HEK293 (cell line): ENCODE measurements at regions not wholly inside any gene's neighbourhood (a gene's known extent, or its start where the extent isn't known, plus 50 kb on each side); places are given as distances from the start of the nearest gene placed in this dataset.
A peak's percentile ranks its signal among the peaks of the same experiment; 100 is the strongest.

Experiments used
- CTCF ChIA-PET: fragments of 350-600 bp; formaldehyde crosslinking; extraction: SDS; loops from one replicate; lab custom pipeline; 2021; ENCODE audit warnings: antibody characterized with exemption; lab: Yijun Ruan, JAX
- POLR2A ChIA-PET: fragments of 300-600 bp; formaldehyde crosslinking; extraction: SDS; loops from one replicate; lab custom pipeline; 2020; ENCODE audit warnings: antibody characterized with exemption, inconsistent platforms; lab: Yijun Ruan, JAX
- H3K27ac ChIP-seq: fragments of 200-500 bp; sonication (Bioruptor generic); 2 replicates; pipeline ENCODE4 v1.5.1; 2014; ENCODE audit warnings: low read depth, low read length, control low read depth, inconsistent platforms; ENCODE audit errors: extremely low read depth
- H3K36me3 ChIP-seq, 2 experiments: fragments of 200-500 bp in 1 of 2; sonication (Bioruptor generic) in 1 of 2; 1 replicate in 1 of 2; 2 replicates in 1 of 2; pipeline ENCODE4 v1.5.1; 2014 to 2017; ENCODE audit warnings: inconsistent platforms in 2 of 2, low read length in 2 of 2; ENCODE audit not compliant: control insufficient read depth in 2 of 2, insufficient read depth in 1 of 2
- H3K4me1 ChIP-seq: fragments of 200-500 bp; sonication (Bioruptor generic); 2 replicates; pipeline ENCODE4 v1.5.1; 2014; ENCODE audit warnings: mild to moderate bottlenecking, low read length, inconsistent platforms; ENCODE audit not compliant: control insufficient read depth, insufficient read depth
- H3K4me3 ChIP-seq: 2 replicates; pipeline ENCODE4 v1.5.1; 2011; ENCODE audit warnings: low read depth, mild to moderate bottlenecking, control low read depth, low read length, moderate library complexity
- H3K9me3 ChIP-seq: fragments of 200-500 bp; sonication (Bioruptor generic); 2 replicates; pipeline ENCODE4 v1.5.1; 2014; ENCODE audit warnings: low read depth, low read length, inconsistent platforms; ENCODE audit not compliant: control insufficient read depth, insufficient read depth
- BCL6B ChIP-seq: fragments of 450-650 bp; formaldehyde crosslinking; IDR thresholded peaks from 2 replicates; pipeline ENCODE4 v1.5.1; 2017; ENCODE audit warnings: missing biosample characterization, missing genetic modification characterization
- EGR2 ChIP-seq: fragments of 450-650 bp; formaldehyde crosslinking; IDR thresholded peaks from 2 replicates; pipeline ENCODE4 v1.5.1; 2016; ENCODE audit warnings: low read depth, missing biosample characterization, missing genetic modification characterization
- ELK4 ChIP-seq: IDR thresholded peaks from 2 replicates; pipeline ENCODE4 v1.6.1; 2011; ENCODE audit warnings: mild to moderate bottlenecking, low read depth, low read length, borderline replicate concordance
- GLIS1 ChIP-seq: fragments of 450-650 bp; formaldehyde crosslinking; IDR thresholded peaks from 2 replicates; pipeline ENCODE4 v1.5.1; 2016; ENCODE audit warnings: missing biosample characterization, missing genetic modification characterization
- MZF1 ChIP-seq: fragments of 450-650 bp; formaldehyde crosslinking; IDR thresholded peaks from 2 replicates; pipeline ENCODE4 v1.5.1; 2017; ENCODE audit warnings: missing biosample characterization, missing genetic modification characterization, borderline replicate concordance
- OVOL3 ChIP-seq: fragments of 450-650 bp; formaldehyde crosslinking; IDR thresholded peaks from 2 replicates; pipeline ENCODE4 v1.5.1; 2016; ENCODE audit warnings: missing biosample characterization, missing genetic modification characterization
- PRDM1 ChIP-seq: fragments of 450-650 bp; formaldehyde crosslinking; IDR thresholded peaks from 2 replicates; pipeline ENCODE4; 2016; ENCODE audit warnings: missing biosample characterization, missing genetic modification characterization
- PRDM10 ChIP-seq: fragments of 450-650 bp; formaldehyde crosslinking; IDR thresholded peaks from 2 replicates; pipeline ENCODE4 v1.5.1; 2016; ENCODE audit warnings: missing biosample characterization, missing genetic modification characterization
- RBAK ChIP-seq: fragments of 450-650 bp; formaldehyde crosslinking; IDR thresholded peaks from 2 replicates; pipeline ENCODE4 v1.5.1; 2016; ENCODE audit warnings: missing biosample characterization, missing genetic modification characterization
- SP2 ChIP-seq: fragments of 450-650 bp; formaldehyde crosslinking; IDR thresholded peaks from 2 replicates; pipeline ENCODE4 v1.5.1; 2016; ENCODE audit warnings: missing biosample characterization, missing genetic modification characterization
- ZBTB20 ChIP-seq: fragments of 450-650 bp; formaldehyde crosslinking; IDR thresholded peaks from 2 replicates; pipeline ENCODE4 v1.5.1; 2016; ENCODE audit warnings: missing biosample characterization, missing genetic modification characterization
- ZFP41 ChIP-seq: fragments of 450-650 bp; formaldehyde crosslinking; IDR thresholded peaks from 2 replicates; pipeline ENCODE4 v1.5.1; 2016; ENCODE audit warnings: missing biosample characterization, missing genetic modification characterization, borderline replicate concordance
- ZNF146 ChIP-seq: fragments of 450-650 bp; formaldehyde crosslinking; IDR thresholded peaks from 2 replicates; pipeline ENCODE4 v1.5.1; 2016; ENCODE audit warnings: missing biosample characterization, missing genetic modification characterization
- ZNF184 ChIP-seq: fragments of 450-650 bp; IDR thresholded peaks from 2 replicates; pipeline ENCODE4 v1.5.1; 2018; ENCODE audit warnings: missing biosample characterization, mild to moderate bottlenecking, missing genetic modification characterization
- ZNF202 ChIP-seq: fragments of 450-650 bp; formaldehyde crosslinking; IDR thresholded peaks from 2 replicates; pipeline ENCODE4 v1.5.1; 2016; ENCODE audit warnings: missing biosample characterization, missing genetic modification characterization, borderline replicate concordance
- ZNF239 ChIP-seq: fragments of 450-650 bp; formaldehyde crosslinking; IDR thresholded peaks from 2 replicates; pipeline ENCODE4 v1.5.1; 2016; ENCODE audit warnings: missing biosample characterization, missing genetic modification characterization
- ZNF335 ChIP-seq: fragments of 450-650 bp; formaldehyde crosslinking; conservative IDR thresholded peaks from 2 replicates; pipeline ENCODE4 v1.5.1; 2016; ENCODE audit warnings: missing biosample characterization, missing genetic modification characterization
- ZNF362 ChIP-seq: fragments of 450-650 bp; formaldehyde crosslinking; IDR thresholded peaks from 2 replicates; pipeline ENCODE4 v1.5.1; 2016; ENCODE audit warnings: missing biosample characterization, missing genetic modification characterization
- ZNF548 ChIP-seq: fragments of 450-650 bp; formaldehyde crosslinking; IDR thresholded peaks from 2 replicates; pipeline ENCODE4 v1.5.1; 2016; ENCODE audit warnings: missing biosample characterization, missing genetic modification characterization
- ZNF624 ChIP-seq: fragments of 450-650 bp; formaldehyde crosslinking; IDR thresholded peaks from 2 replicates; pipeline ENCODE4 v1.5.1; 2017; ENCODE audit warnings: missing biosample characterization, missing genetic modification characterization
- ZNF626 ChIP-seq: fragments of 450-650 bp; sonication (Bioruptor Pico); formaldehyde crosslinking; IDR thresholded peaks from 2 replicates; pipeline ENCODE4 v1.5.1; 2018; ENCODE audit warnings: missing biosample characterization, missing genetic modification characterization, inconsistent platforms
- ZNF639 ChIP-seq: fragments of 450-650 bp; formaldehyde crosslinking; IDR thresholded peaks from 2 replicates; pipeline ENCODE4 v1.5.1; 2016; ENCODE audit warnings: missing biosample characterization, missing genetic modification characterization
- ZNF707 ChIP-seq: fragments of 450-650 bp; formaldehyde crosslinking; IDR thresholded peaks from 2 replicates; pipeline ENCODE4 v1.5.1; 2016; ENCODE audit warnings: missing biosample characterization, missing genetic modification characterization
- ZNF747 ChIP-seq: fragments of 450-650 bp; formaldehyde crosslinking; IDR thresholded peaks from 2 replicates; pipeline ENCODE4 v1.5.1; 2016; ENCODE audit warnings: missing biosample characterization, missing genetic modification characterization
- ZNF830 ChIP-seq: fragments of 450-650 bp; IDR thresholded peaks from 2 replicates; pipeline ENCODE4 v1.5.0; 2018; ENCODE audit warnings: missing biosample characterization, missing genetic modification characterization, low read depth, mild to moderate bottlenecking, moderate library complexity
- ZSCAN5A ChIP-seq: fragments of 450-650 bp; formaldehyde crosslinking; IDR thresholded peaks from 2 replicates; pipeline ENCODE4 v1.5.1; 2016; ENCODE audit warnings: missing biosample characterization, missing genetic modification characterization

GRCh38 chr5:115458416-115458815 is 86.2 kb downstream of the FEM1C start:
- no peaks in the 10 kb centered on the region for H3K4me1 ChIP-seq
- H3K4me3 ChIP-seq, result no peak overlapping the region
- no peak for TF ChIP-seq ZNF639 (tag by site-specific recombination)
- TF ChIP-seq ZNF830 (tag by site-specific recombination), result no peak
- no peak for TF ChIP-seq BCL6B (tag by site-specific recombination)
- no peak for TF ChIP-seq OVOL3 (tag by site-specific recombination)
- no peaks in the 10 kb centered on the region for H3K36me3 ChIP-seq
- ChIA-PET POLR2A (no interaction called here), CTCF (interaction anchor here (0.6 kb wide), 1 partner anchor 113 kb away, joined by 6 read pairs; no protein-coding TSS in a partner anchor)
- no peaks in the 10 kb centered on the region for H3K9me3 ChIP-seq
- H3K27ac ChIP-seq, result no peak overlapping the region

GRCh38 chr5:115458003-115458409 is 86.6 kb downstream of the FEM1C start:
- CTCF ChIA-PET, result interaction anchor here (0.6 kb wide), 1 partner anchor 114 kb away, joined by 6 read pairs; no protein-coding TSS in a partner anchor
- Histone ChIP-seq H3K27ac (no peak overlapping the region), H3K36me3 (no peaks in the 10 kb centered on the region), H3K4me3 (no peak overlapping the region), H3K9me3 (no peaks in the 10 kb centered on the region), H3K4me1 (no peaks in the 10 kb centered on the region)
- POLR2A ChIA-PET, result no interaction called here
- TF ChIP-seq ZNF548 (tag by site-specific recombination) (no peak), ZNF747 (tag by site-specific recombination) (no peak), RBAK (no peak), ZNF707 (tag by site-specific recombination) (no peak), ZNF184 (tag by site-specific recombination) (no peak), MZF1 (tag by site-specific recombination) (peak; percentile 81; the same call in 1 of the 2 replicates), PRDM10 (no peak), ZNF362 (tag by site-specific recombination) (no peak), ZNF626 (tag by site-specific recombination) (no peak), ZNF202 (no peak), SP2 (no peak), ZBTB20 (no peak), ZNF335 (tag by site-specific recombination) (no peak), ZNF239 (no peak), ELK4 (no peak), ZNF146 (tag by site-specific recombination) (no peak), ZNF624 (tag by site-specific recombination) (no peak), EGR2 (peak; percentile 34; the same call in 1 of the 2 replicates), GLIS1 (tag by site-specific recombination) (peak; percentile 36), ZFP41 (tag by site-specific recombination) (no peak), PRDM1 (tag by site-specific recombination) (no peak), ZSCAN5A (tag by site-specific recombination) (no peak)
